Activated CD4-positive, CD25-positive, alpha-beta regulatory T cell treated with anti-CD3 and anti-CD28 coated beads, Interleukin-2, amount 50 U/mL, for 24 hours (primary cell): ENCODE measurements at regions not wholly inside any gene's neighbourhood (a gene's known extent, or its start where the extent isn't known, plus 50 kb on each side); places are given as distances from the start of the nearest gene placed in this dataset.
"Not testable (repeated sequence)": the region's sequence is repeated elsewhere in the genome, so short reads cannot be mapped to it uniquely, and the experiment has no call there.

ENCODE experiments used
- ATAC-seq, 2 donors: fragments of 150-1000 bp; cut with Tn5 transposase; one replicate each; pipeline ENCODE4 v1.10.0; 2021; ENCODE audit warnings: mild to moderate bottlenecking in 1 of 2, moderate library complexity in 1 of 2

DNA sequence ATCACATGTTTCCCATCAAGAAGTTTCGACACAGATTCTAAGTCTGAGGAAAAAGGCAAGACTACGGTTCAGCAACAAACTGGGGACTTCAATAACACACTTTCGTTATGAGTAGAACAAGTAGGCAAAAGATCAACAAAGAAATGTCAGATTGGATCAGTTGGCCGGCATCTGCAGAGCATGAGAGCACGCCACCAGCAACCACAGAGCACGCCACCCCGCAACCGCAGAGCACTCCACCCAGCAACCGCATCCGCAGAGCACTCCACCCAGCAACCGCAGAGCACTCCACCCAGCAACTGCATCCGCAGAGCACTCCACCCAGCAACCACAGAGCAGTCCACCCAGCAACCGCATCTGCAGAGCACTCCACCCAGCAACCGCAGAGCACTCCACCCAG, 89.7 kb upstream of the FAM20C start:
- no peak for ATAC-seq

DNA sequence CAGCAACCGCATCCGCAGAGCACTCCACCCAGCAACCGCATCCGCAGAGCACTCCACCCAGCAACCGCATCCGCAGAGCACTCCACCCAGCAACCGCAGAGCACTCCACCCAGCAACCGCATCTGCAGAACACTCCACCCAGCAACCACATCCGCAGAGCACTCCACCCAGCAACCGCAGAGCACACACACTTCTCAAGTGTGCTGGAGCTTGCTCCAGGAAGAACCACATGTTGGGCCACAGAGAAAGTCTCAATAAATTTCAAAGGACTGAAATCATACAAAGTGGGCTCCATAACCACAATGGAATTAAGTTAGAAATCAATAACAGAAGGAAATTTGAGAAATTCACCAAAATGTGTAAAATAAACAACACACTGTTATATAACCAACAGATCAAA, 88.4 kb upstream of the FAM20C start:
- ATAC-seq: not testable (repeated sequence)

DNA sequence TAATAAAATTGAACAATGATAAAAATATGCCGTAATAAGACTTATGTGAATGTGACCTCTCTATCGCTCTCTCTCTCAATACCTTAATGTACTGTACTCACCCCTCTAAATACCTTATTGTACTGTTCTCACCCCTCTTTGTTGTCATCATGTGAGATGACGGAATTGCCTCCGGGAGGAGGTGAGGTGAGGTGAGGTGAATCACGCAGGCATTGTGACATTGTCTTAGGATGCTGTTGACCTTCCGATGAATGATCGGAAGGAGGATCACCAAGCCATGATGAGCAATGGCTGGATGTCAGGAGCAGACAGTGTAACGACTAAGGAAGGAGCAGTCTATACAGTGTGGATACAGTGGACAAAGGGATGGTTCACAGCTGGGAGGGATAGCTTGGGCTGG, 87.4 kb upstream of the FAM20C start:
- ATAC-seq: no peak

DNA sequence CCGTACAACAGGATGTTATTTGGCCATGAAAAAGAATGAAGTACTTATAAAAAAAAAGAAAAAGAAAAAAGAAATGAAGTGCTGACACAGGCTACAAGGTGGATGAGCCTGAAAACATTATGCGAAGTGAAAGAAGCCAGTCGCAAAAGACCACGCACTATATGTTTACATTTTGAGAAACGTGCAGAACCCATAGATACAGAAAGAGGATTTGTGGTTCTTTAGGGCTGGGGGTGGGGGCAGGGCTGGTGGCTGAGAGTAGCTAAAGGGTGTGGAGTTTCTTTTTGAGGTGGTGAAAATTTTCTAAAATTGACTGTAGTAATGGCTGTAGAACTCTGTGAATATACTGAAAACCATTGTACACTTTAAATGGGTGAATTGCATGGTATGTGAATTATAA, 86.0 kb upstream of the FAM20C start:
- ATAC-seq: no peak

DNA sequence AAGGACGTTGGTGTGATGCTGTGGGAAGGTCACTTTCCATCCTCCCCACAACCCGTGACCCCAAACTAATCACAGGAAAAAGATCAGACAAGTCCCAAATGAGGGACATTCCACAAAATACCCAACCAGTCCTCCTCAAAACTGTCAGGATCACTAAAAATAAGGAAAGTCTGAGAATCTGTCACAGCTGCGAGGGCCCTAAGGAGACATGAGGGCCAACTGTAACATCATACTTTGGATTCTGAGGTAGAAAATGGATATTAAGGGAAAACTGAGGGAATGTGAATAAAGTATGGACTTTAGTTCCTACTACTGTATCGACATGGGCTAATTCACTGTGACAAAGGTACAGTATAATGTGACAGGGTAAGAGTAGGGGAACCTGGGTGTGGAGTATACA, 85.1 kb upstream of the FAM20C start:
- ATAC-seq: no peak

DNA sequence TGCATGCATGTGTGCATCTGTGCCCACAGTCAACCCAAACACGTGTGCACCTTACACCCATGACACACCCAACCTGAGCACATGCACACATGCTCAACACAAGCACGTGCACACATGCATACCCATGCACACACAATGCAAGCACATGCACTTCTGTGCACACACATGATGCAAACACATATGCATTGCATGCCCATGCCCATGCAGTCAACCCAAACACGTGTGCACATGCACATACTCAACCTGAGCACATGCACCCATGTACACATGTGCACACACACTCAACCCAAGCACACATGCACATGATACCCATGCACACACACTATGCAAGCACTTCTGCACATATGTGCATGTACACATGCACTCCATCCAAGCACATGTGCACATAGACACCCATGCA, 84.5 kb upstream of the FAM20C start:
- no peak for ATAC-seq

DNA sequence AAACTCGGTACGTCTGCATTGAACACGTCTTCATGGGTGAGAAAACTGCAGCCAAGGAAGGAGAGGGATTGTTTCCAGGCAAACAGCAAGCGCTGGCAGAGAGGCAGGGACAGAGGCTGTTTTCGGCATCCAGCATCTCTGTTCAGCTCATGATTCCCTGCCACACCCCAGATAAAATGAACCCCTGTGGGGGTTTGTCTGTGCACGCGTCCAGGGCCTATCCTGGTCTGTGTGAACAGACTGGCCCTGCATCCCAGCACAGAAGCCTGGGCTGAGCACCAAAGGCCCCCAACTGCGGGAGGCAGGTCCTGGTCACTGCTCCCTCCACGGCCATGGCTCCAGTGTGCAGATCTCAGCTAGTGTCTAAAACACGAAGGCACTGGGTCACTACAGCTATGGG, 83.3 kb upstream of the FAM20C start:
- no peak for ATAC-seq

DNA sequence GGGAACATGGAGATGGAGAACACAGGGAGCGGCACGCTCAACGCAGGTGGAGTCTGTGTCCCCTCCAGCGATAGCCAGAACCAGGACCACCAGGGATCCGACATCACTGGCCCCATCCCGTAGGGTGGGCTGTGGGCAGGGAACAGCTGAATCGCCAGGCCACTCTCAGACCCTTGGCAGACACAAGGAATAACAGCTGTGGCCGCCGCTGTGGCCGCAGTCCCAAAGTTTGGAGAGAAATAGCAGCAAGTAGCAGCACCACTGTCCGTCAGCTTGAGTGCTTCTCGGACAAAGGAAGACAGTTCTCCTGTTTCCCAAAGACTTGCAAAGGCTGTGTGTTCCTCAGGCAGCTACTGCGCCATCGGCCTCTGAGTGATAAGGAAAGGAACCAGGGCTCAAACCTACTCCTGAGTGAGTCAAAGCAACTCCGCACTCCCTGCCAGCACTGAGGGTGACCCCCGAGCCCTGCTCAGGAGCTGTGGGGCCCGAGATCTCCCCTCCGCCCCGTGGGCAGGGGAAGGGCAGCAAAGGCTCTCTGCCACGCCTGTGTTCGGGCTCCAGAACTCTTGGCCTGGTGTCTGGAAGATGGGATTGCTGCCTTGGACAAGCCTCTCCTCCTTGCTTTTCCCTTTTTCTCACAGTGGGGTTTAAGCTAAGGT, 82.3 kb upstream of the FAM20C start:
- no peak for ATAC-seq

DNA sequence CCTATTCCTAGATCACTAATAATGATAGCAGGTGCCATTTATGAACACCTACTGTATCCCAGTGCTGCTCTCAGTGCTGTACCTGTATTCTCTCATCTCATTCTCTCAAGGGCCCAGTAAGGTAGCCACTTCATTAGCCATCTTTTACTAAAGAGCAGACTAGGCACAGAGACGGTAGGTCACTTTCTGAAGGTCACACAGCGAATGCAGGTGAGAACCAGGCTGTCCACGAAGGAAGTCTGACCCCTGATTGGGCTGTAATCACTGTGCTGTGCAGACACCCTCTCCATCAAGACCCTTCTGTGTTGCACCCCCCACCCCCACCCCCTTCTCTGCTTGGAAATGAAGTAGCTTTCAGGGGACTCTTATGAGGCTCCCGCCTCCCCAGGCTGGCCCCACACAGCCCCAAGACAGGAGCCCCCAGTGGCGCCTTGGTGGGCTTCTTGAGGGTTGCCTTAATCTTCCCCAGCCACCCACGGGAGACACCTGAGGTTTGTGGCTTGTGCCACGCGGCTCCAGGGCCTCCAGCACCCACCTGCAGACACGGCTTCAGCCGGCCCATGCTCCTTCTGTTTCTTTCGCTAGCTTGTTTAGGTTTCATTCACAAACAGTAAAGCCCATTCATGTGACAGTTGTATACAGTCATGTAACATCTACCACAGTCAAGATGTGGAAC, 81.7 kb upstream of the FAM20C start:
- ATAC-seq: no peak

DNA sequence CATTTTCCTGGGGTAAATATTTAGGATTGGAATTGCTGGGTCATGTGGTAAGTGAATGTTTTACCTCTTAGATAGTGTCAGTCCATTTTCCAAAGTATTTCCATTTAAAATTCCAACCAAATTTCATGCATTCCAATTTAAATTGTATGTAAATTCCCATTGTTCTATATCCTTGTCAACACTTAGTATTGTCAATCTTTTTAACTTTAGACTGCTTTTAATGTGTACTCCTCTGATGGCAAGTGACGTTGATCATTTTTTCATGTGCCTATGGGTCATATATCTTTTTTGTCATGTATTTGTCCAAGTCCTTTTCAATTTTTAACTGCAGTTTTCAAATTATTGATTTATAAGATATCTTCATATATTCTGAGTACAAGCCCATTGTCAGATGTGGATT, 80.8 kb upstream of the FAM20C start:
- ATAC-seq: no peak

DNA sequence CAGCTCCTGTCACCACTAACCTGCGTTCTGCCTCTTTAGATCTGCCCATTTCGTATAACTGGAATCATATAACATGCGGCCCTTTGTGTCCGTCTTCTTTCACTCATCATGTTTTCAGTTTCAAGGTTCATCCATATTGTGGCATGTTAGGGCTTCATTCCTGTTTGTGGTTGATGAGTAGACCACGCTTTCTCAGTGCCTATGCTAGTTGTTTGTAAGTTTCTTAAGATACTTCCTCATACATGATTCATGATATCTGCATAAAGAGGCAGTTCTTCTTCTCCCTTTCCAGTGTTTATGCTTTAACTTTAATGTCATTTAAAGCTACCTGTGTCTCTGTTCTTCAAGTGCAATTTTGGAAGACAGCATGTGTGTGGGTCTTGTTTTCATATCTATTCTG, 79.5 kb upstream of the FAM20C start:
- ATAC-seq: no peak

DNA sequence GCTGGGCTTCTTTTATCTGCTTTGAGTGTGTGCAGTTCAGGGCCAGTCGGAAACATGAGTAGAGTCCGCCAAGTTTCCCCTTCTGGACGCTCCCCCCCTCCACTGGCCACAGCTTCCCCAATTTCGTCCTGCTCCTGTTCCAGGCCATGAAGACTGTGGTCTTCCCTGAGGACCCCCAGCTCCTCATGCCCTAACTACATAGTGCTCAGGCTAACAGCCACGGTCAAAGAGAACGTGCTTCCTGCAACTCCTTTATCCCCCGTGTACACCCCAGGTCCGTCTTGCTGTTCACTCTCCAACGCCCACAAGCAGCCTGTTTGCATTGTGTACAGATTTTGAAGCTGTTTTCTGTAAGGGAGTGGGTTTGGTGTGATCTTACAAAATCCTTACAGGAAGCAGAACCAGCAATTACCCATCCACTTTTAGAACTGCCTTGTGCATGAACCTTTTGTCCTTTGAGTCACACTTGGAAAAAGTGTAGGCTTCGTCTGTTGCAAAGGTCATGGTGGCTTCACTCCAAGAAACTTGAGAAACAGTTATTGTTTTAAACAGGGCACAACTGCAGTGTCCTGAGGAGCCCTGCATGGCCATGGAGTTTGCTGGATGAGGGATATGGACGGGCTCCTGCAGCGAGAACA, 77.0 kb upstream of the FAM20C start:
- ATAC-seq: no peak

DNA sequence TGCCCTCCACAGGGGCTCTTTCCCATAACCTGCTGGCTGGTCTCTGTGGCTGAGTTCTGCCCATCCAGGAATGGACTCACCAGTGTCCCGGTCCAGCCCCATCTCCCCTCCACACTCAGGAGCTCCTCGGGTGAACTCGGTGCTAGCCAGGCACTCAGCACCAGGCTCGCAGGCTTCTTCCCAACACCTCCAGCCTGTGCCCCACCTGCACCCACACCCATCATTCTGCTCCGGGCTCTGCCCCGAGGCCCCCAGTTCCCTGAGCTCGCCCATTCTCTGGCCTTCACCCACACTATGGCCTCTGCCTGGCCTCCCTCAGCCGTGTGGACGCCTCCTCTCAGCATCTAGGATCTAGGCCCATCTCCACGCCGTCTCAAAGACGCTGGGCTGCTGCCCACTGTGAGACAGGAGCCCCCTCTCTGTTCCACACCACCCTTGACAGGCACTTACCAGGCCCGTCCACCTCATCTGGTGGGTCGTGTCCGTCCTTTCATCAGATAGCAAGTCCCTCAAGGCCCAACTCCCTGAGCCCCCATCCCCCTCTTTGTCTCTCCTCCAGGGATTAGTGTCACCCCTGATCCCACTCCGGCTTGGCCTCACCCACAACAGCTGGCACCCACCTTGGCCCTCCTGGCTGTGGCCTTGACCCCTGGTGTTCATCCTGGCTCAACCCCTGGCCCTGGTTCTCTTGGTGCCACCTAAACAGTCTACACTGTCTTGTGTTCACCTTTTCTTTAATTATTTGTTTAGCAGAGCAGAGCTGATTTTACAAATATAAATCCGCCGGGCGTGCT, 76.0 kb upstream of the FAM20C start:
- ATAC-seq: no peak

DNA sequence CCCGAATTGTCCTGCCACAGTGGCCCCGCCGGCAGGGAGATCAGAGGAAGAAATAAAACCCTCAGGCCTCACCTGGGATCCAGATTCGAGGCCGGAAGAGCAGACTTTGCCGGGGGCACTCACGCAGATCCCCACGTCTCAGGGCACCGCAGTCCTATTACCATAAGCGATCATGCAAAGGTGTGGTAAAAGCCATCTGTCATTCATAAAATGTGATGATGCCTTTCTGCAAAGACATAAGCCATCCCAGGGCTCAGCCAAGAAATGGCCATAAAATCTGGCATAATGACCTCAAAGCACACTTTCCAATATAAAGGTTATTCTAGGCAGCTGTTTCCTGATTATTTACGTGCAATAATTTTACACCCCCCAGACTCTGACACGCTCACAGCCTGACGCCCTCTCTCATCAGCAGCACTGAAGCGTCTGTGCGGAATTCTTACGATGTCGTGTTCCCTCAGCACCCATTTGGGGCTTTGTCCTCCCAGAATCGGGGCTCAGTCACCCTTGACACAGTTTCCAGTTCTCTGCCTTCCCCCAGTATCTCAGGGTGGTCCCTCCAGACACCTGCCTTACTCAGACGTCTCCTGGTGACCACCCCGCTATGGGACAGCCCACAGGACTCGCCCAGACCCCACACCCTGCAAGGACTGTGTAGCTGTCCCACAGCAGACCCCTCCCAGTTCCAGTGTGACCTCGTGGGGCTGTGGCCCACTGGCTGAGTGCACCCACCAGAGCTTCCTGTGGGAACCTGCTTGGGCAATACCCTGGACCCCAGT, 74.3 kb upstream of the FAM20C start:
- ATAC-seq: no peak

DNA sequence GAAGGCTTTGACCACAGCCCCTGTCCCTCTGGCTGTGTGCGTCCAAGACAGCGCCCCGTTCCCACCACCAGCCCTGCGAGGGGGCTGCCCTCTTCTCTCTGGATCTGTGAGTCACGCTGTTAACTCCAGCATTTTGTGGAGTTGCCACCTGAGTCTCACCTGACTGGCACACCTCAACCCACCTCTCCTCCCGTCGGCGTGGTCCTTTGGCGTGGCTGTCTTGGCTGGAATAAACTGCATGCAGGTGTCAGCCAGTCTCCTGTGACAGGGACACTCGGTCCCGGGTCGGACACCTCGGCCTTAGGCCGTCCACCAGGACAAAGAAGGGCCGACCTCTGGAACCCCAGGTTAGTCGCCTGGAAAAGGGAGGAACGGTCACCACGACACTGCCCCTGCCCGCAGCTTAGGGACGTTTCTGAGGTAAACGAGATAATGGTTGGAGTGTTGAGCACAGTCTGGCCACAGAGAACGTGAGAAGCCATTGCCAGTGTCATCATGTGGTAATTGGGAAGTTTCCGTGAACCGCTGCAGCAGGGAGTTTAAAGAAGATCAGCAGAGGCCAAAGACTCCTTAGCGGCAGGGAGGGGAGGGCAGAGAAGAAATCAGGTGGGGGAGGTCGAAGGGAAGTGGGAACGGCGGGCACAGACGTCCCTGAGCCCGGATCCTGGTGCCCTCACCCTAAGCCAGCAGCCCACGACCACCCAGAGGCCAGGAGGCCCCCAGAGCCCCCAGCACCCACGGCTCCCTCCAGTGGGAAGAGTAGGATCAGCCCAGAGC, 73.6 kb upstream of the FAM20C start:
- no peak for ATAC-seq

DNA sequence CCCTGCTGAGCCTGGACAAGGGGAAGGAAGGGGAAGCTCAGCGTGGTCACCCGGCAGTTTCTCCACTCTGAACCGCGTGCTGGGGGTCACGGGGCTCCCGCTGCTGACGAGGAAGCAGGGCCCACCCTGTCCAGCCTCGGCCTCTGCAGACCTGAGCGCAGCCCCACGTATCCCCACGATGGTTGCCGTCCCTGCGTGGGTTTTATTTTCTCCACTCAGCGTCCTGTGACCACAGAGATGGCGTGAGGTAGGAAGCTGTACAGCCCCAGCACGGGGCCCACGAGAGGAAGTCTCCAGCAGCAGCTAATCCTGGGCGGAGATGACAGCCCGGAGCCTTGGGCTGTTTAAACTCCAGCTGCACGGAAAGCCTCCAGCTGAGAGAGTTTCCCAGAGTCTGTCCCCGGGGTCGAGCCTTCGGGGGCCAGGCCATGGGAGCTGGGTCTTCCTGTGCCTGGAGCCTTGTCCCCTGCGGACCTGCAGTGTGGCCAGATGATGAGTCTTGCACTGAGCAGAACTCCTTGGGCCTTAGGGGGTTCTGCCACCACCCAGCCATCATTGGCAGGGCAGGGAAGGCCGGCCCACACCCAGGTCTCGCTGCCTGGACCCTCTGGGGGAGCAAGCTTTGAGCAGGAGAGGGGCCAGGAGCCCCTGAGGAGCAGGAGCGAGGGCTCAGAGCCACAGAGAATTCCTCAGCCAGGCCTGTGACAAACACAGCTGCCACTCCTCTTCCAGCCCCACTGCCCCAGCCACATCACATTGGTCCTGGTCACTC, 72.8 kb upstream of the FAM20C start:
- ATAC-seq: no peak

DNA sequence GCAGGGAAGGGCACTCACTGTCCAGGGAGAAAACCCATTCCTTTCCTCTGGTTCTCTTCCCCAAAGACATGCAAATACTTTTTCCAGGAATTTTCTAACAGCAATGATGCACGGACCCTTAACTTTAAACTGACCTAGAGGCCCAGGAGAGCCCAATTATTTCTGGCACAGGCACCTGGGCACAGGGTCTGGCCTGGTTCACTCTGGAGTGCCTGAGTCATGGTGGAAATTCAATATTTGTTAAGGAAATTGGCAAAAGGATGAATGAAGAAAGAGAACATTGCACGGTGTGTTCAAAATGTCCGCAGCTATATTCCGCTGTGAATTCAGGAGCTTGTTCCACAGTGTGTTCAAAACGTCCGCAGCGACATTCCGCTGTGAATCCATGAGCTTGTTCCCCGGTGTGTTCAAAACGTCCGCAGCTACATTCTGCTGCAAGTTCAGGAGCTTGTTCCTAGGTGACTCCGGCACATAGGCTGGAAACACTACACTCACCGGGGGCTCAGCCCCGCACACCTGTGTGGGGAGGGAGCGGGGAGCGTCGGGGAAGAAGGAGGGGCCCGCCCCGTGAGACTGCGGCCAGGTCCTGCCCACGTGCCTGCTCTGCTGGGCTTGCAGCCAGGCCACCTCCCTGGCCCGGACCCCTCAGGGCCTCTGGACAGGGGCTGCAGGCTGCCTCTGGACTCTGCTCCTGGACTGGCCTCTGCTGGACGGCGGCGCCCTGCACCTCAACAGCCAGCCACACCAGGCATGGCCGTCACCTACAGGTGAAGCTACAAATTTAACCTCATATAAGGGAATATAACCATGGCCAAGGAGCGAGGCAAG, 72.0 kb upstream of the FAM20C start:
- no peak for ATAC-seq

DNA sequence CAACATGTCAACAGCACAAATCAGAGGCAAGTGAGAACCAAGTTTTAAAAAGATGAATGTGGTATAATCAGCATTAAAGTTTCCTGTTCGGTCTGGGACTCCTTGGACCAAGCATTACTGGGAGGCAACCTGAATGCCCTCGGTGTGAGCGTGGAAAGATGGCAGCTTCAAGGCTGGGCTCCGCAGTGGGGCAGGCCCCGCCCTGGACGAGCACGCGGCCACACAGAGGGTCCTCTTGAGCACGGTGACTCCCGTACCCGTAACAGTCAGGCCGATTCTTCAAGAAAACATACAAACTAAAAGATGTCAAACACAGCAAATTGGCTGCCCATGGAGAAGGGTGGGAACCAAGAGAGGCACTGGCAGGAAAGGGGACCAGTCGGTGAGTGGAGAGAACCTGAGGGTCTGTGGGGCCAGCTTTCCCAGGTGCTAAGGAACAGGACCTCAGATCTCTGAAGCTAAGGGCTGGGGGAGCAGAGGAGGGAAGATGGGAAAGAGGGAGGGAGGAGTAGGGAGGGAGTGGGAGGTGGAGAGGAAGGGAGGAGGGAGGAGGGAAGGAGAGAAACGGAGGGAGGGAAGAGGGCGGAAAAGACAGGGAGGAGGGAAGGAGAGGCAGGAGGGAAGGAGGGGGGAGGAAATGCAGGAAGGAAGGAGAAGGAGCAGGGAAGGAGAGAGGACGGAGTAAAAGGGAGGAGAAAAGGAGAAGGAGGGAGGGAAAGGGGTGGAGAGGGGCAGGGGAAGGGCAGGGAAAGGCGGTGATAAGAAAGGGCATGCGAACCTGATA, 71.2 kb upstream of the FAM20C start:
- ATAC-seq: no peak

DNA sequence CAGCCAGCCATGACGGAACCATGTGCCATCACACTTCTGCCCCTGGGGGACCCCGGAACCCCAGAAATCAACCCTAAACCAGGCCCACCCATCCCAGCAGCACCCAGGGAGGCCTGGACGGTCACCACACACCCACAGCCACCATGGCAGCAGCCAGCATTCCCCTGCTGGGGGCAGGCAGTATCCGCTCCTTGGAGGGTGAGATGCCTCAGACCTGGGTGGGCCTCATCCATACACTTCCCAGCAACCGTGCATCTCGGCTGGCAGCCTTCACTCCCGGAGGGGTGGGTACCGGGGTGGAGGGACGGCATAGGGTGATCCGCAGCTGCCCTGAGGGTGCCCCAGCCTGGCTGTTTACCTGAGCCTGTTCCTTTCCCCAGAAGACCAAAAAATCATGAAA, 69.1 kb upstream of the FAM20C start:
- ATAC-seq: no peak
